GM12878 (cell line): ENCODE measurements at regions not wholly inside any gene's neighbourhood (a gene's known extent, or its start where the extent isn't known, plus 50 kb on each side); places are given as distances from the start of the nearest gene placed in this dataset.

Experiments
- ASH2L ChIP-seq: fragments of 300-600, 200-600 bp; sonication (generic); IDR thresholded peaks from 2 replicates; pipeline ENCODE4 v1.6.1; 2017; ENCODE audit warnings: low read depth, mild to moderate bottlenecking, borderline replicate concordance
- CTCF ChIP-seq, 3 experiments: IDR thresholded peaks in 2 of 3; conservative IDR thresholded peaks in 1 of 3; 2 replicates each; pipeline ENCODE4 v1.5.1; 2011; ENCODE audit warnings: low read depth in 3 of 3, low read length in 3 of 3, mild to moderate bottlenecking in 3 of 3, control low read depth in 2 of 3, moderate library complexity in 2 of 3, inconsistent platforms in 1 of 3, mixed read lengths in 1 of 3; ENCODE audit not compliant: control insufficient read depth in 2 of 3, insufficient read depth in 1 of 3; ENCODE audit errors: extremely low read depth in 1 of 3
- EP300 ChIP-seq, 2 experiments: fragments of 150-350 bp in 1 of 2; IDR thresholded peaks; 2 replicates each; pipeline ENCODE4 v1.6.1; 2011 to 2012; ENCODE audit warnings: low read depth in 2 of 2, low read length in 2 of 2, borderline replicate concordance in 1 of 2, improper control_type of control experiment in 1 of 2, inconsistent platforms in 1 of 2; ENCODE audit not compliant: control insufficient read depth in 1 of 2
- IKZF1 ChIP-seq: fragments of 450-650 bp; conservative IDR thresholded peaks from 2 replicates; pipeline ENCODE4 v1.6.1; 2017; ENCODE audit warnings: antibody characterized with exemption, mild to moderate bottlenecking
- NR2C2 ChIP-seq: IDR thresholded peaks from 2 replicates; pipeline ENCODE4 v1.6.1; 2011; ENCODE audit warnings: borderline replicate concordance, low read depth; ENCODE audit not compliant: control insufficient read depth, insufficient read length
- POLR2A ChIP-seq: IDR thresholded peaks from 2 replicates; pipeline ENCODE4 v1.6.1; 2011; ENCODE audit warnings: low read depth, mild to moderate bottlenecking, low read length
- POLR2AphosphoS5 ChIP-seq: IDR thresholded peaks from 2 replicates; pipeline ENCODE4 v1.6.1; 2011; ENCODE audit warnings: mild to moderate bottlenecking, low read length, inconsistent platforms
- REST ChIP-seq: IDR thresholded peaks from 2 replicates; pipeline ENCODE4 v1.6.1; 2012; ENCODE audit warnings: mild to moderate bottlenecking, low read depth, low read length
- RFX5 ChIP-seq: IDR thresholded peaks from 2 replicates; pipeline ENCODE4 v1.6.1; 2011; ENCODE audit warnings: low read depth, low read length, improper control_type of control experiment

- no peak for TF ChIP-seq EP300 (IDR thresholded peaks at IDR 0.05; ENCODE audit: borderline replicate concordance in 1 of 2, control insufficient read depth in 1 of 2, low read depth in 2 of 2, low read length in 2 of 2)
- TF ChIP-seq POLR2A = no peak
- TF ChIP-seq IKZF1 = no peak
- TF ChIP-seq CTCF (IDR thresholded peaks at IDR 0.05 in 2 of 3, conservative IDR thresholded peaks at IDR 0.05 in 1 of 3; ENCODE audit: control insufficient read depth in 2 of 3, extremely low read depth in 1 of 3, insufficient read depth in 1 of 3, low read depth in 3 of 3, low read length in 3 of 3) = no peak
- no peak for TF ChIP-seq RFX5
- no peak for TF ChIP-seq ASH2L
- no peak for TF ChIP-seq NR2C2
- no peak for TF ChIP-seq REST
- no peak for TF ChIP-seq POLR2AphosphoS5
Measured at GRCh38 chr13:21846605-21847004, 175.7 kb downstream of the FGF9 start.
